ENCODE measurements at regions not wholly inside any gene's neighbourhood (a gene's known extent, or its start where the extent isn't known, plus 50 kb on each side); places are given as distances from the start of the nearest gene placed in this dataset.
A peak's percentile ranks its signal among the peaks of the same experiment; 100 is the strongest.

DNA sequence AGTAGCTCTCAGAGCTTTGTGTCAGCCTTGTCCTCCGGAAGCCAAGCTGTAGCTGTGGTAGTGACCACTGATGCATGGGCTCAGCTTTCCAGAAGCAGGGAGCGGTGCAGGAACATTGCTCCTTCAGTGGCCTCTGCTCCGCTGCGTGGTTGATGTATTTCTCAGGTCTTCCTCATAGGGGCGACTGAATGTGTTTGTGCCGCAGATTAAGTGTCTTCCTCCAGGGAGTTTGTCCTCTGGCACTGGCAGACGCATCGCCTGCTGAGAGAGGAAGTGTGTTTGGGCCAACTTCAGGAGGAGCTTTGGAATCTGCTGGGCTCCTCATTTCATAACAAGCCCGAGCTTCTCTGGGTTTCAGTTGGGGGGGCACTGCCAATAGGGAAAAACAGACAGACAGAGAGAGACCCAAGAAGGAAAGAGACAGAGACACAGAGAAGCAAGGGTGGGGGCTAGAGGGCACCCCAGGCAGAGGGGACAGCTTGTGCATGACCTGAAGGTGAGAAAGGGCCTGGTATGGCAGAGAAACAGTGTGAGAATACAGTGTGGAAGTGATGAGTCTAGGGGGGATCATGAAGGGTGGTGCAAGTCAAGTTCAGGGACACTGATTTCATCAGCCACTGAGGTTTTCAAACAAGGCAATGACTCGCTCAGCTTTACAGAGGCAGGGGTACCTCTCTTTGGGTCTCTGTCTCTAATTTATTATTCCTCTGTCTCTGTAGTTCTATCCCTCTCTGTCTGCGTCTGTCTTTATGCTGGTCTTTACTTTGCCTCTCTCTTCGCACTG is 69.4 kb upstream of the PRIMA1 start:
- H3K27ac ChIP-seq (ENCODE audit: extremely low read depth, low read depth, low read length): no peak overlapping the region
- no peak overlapping the region for H2AFZ ChIP-seq (ENCODE audit: low read depth, low read length)
- no peaks in the 10 kb centered on the region for H3K9me3 ChIP-seq (replicated peaks; ENCODE audit: control insufficient read depth, insufficient read depth, low read depth, low read length)
- no peak for DNase-seq (ENCODE audit: extremely low read depth in 1 of 4, low spot score in 3 of 4)
- FAIRE-seq: no peak
- CTCF ChIA-PET (ENCODE audit: low intra/inter-chr PET ratio): no interaction called here
- no peaks in the 10 kb centered on the region for H3K79me2 ChIP-seq (ENCODE audit: control insufficient read depth, insufficient read depth, low read length)
- H3K4me1 ChIP-seq (replicated peaks in 1 of 2; ENCODE audit: control insufficient read depth in 2 of 2, insufficient read depth in 2 of 2, low read length in 2 of 2): no peaks in the 10 kb centered on the region
- H3K4me2 ChIP-seq (ENCODE audit: insufficient read depth, low read length): no peak overlapping the region
- no peaks in the 10 kb centered on the region for H3K9me1 ChIP-seq (ENCODE audit: control insufficient read depth, insufficient read depth, low read length)
- peaks cover 0 to 18% of the 10 kb centered on the region in 2 experiments; a peak in 2 of 5 replicates for H3K27me3 ChIP-seq (ENCODE audit: control insufficient read depth in 2 of 2, insufficient read depth in 2 of 2, low read length in 2 of 2)
- WGBS (ENCODE audit: insufficient coverage, low coverage, missing lambda C conversion rate): 3% methylated on average over 12 of the region's 12 CpGs
- intact Hi-C loops (cut with micrococcal nuclease) (no loop called here), in situ Hi-C loops (cut with MboI) (no loop called here)
- no TSS peak for BruUV-seq (replicated peaks)
- no peaks in the 10 kb centered on the region for H4K20me1 ChIP-seq (replicated peaks; ENCODE audit: control insufficient read depth, insufficient read depth, low read length)
- peak; percentile 56; the same call in 2 of the 3 replicates for ATAC-seq
- H3K9ac ChIP-seq (ENCODE audit: insufficient read depth in 1 of 2, low read depth in 2 of 2, low read length in 2 of 2): no peak overlapping the region
- no peak overlapping the region for H3K4me3 ChIP-seq
- POLR2A ChIA-PET: no interaction called here
- H3K36me3 ChIP-seq (ENCODE audit: control insufficient read depth, insufficient read depth, low read length): no peaks in the 10 kb centered on the region
- TF ChIP-seq FOSL1 (tag; conservative IDR thresholded peaks at IDR 0.05): no peak
- TF ChIP-seq ZNF561 (CRISPR knock-in tag; conservative IDR thresholded peaks at IDR 0.05): no peak
- TF ChIP-seq POLR2AphosphoS5 (IDR thresholded peaks at IDR 0.05; ENCODE audit: control insufficient read depth, insufficient read depth, low read depth, low read length): no peak
- TF ChIP-seq XRCC4 (IDR thresholded peaks at IDR 0.05; ENCODE audit: extremely low read depth, insufficient read depth, insufficient read length): no peak
- TF ChIP-seq, protein P1, sequence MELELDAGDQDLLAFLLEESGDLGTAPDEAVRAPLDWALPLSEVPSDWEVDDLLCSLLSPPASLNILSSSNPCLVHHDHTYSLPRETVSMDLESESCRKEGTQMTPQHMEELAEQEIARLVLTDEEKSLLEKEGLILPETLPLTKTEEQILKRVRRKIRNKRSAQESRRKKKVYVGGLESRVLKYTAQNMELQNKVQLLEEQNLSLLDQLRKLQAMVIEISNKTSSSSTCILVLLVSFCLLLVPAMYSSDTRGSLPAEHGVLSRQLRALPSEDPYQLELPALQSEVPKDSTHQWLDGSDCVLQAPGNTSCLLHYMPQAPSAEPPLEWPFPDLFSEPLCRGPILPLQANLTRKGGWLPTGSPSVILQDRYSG (tag; conservative IDR thresholded peaks at IDR 0.05; ENCODE audit: low read depth): no peak
- TF ChIP-seq FOXK1 (CRISPR knock-in tag; IDR thresholded peaks at IDR 0.05; ENCODE audit: borderline replicate concordance): no peak
- no peak for TF ChIP-seq ZEB2 (IDR thresholded peaks at IDR 0.05)
- TF ChIP-seq, protein P2, sequence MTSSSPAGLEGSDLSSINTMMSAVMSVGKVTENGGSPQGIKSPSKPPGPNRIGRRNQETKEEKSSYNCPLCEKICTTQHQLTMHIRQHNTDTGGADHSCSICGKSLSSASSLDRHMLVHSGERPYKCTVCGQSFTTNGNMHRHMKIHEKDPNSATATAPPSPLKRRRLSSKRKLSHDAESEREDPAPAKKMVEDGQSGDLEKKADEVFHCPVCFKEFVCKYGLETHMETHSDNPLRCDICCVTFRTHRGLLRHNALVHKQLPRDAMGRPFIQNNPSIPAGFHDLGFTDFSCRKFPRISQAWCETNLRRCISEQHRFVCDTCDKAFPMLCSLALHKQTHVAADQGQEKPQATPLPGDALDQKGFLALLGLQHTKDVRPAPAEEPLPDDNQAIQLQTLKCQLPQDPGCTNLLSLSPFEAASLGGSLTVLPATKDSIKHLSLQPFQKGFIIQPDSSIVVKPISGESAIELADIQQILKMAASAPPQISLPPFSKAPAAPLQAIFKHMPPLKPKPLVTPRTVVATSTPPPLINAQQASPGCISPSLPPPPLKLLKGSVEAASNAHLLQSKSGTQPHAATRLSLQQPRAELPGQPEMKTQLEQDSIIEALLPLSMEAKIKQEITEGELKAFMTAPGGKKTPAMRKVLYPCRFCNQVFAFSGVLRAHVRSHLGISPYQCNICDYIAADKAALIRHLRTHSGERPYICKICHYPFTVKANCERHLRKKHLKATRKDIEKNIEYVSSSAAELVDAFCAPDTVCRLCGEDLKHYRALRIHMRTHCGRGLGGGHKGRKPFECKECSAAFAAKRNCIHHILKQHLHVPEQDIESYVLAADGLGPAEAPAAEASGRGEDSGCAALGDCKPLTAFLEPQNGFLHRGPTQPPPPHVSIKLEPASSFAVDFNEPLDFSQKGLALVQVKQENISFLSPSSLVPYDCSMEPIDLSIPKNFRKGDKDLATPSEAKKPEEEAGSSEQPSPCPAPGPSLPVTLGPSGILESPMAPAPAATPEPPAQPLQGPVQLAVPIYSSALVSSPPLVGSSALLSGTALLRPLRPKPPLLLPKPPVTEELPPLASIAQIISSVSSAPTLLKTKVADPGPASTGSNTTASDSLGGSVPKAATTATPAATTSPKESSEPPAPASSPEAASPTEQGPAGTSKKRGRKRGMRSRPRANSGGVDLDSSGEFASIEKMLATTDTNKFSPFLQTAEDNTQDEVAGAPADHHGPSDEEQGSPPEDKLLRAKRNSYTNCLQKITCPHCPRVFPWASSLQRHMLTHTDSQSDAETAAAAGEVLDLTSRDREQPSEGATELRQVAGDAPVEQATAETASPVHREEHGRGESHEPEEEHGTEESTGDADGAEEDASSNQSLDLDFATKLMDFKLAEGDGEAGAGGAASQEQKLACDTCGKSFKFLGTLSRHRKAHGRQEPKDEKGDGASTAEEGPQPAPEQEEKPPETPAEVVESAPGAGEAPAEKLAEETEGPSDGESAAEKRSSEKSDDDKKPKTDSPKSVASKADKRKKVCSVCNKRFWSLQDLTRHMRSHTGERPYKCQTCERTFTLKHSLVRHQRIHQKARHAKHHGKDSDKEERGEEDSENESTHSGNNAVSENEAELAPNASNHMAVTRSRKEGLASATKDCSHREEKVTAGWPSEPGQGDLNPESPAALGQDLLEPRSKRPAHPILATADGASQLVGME (CRISPR knock-in tag; IDR thresholded peaks at IDR 0.05): no peak
- TF ChIP-seq, protein P3, sequence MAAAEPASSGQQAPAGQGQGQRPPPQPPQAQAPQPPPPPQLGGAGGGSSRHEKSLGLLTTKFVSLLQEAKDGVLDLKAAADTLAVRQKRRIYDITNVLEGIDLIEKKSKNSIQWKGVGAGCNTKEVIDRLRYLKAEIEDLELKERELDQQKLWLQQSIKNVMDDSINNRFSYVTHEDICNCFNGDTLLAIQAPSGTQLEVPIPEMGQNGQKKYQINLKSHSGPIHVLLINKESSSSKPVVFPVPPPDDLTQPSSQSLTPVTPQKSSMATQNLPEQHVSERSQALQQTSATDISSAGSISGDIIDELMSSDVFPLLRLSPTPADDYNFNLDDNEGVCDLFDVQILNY (CRISPR knock-in tag; IDR thresholded peaks at IDR 0.05): no peak
- TF ChIP-seq, protein P4, sequence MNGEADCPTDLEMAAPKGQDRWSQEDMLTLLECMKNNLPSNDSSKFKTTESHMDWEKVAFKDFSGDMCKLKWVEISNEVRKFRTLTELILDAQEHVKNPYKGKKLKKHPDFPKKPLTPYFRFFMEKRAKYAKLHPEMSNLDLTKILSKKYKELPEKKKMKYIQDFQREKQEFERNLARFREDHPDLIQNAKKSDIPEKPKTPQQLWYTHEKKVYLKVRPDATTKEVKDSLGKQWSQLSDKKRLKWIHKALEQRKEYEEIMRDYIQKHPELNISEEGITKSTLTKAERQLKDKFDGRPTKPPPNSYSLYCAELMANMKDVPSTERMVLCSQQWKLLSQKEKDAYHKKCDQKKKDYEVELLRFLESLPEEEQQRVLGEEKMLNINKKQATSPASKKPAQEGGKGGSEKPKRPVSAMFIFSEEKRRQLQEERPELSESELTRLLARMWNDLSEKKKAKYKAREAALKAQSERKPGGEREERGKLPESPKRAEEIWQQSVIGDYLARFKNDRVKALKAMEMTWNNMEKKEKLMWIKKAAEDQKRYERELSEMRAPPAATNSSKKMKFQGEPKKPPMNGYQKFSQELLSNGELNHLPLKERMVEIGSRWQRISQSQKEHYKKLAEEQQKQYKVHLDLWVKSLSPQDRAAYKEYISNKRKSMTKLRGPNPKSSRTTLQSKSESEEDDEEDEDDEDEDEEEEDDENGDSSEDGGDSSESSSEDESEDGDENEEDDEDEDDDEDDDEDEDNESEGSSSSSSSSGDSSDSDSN (IDR thresholded peaks at IDR 0.05; ENCODE audit: borderline replicate concordance in 1 of 2, low read depth in 2 of 2, low read length in 2 of 2): no peak
- no peak for TF ChIP-seq CBX1 (IDR thresholded peaks at IDR 0.05; ENCODE audit: low read depth)

Data from K562 (cell line).